GM06990 (cell line): ENCODE measurements at regions not wholly inside any gene's neighbourhood (a gene's known extent, or its start where the extent isn't known, plus 50 kb on each side); places are given as distances from the start of the nearest gene placed in this dataset.
"Not testable (repeated sequence)": the region's sequence is repeated elsewhere in the genome, so short reads cannot be mapped to it uniquely, and the experiment has no call there.

Experiments used
- DNase-seq: peaks from one replicate; pipeline ENCODE4 v3.0.0-alpha.2; 2011; ENCODE audit not compliant: insufficient read length; ENCODE audit errors: extremely low read depth
- H3K27me3 ChIP-seq: replicated peaks from 2 replicates; pipeline ENCODE4 v1.6.0; 2011; ENCODE audit warnings: low read length; ENCODE audit not compliant: control insufficient read depth, insufficient read depth
- H3K36me3 ChIP-seq: 2 replicates; pipeline ENCODE4 v1.5.1; 2011; ENCODE audit warnings: low read length; ENCODE audit not compliant: control insufficient read depth, insufficient read depth
- H3K4me3 ChIP-seq: replicated peaks from 2 replicates; pipeline ENCODE4 v1.5.1; 2011; ENCODE audit warnings: low read depth, mild to moderate bottlenecking, control low read depth, low read length
- TF ChIP-seq, protein P1 (sequence below): IDR thresholded peaks from 2 replicates; pipeline ENCODE4 v1.5.1; 2011; ENCODE audit warnings: low read length, control low read depth, mild to moderate bottlenecking, inconsistent platforms; ENCODE audit not compliant: insufficient read depth, poor library complexity, severe bottlenecking

- no peak for DNase-seq
- TF ChIP-seq, protein P1, sequence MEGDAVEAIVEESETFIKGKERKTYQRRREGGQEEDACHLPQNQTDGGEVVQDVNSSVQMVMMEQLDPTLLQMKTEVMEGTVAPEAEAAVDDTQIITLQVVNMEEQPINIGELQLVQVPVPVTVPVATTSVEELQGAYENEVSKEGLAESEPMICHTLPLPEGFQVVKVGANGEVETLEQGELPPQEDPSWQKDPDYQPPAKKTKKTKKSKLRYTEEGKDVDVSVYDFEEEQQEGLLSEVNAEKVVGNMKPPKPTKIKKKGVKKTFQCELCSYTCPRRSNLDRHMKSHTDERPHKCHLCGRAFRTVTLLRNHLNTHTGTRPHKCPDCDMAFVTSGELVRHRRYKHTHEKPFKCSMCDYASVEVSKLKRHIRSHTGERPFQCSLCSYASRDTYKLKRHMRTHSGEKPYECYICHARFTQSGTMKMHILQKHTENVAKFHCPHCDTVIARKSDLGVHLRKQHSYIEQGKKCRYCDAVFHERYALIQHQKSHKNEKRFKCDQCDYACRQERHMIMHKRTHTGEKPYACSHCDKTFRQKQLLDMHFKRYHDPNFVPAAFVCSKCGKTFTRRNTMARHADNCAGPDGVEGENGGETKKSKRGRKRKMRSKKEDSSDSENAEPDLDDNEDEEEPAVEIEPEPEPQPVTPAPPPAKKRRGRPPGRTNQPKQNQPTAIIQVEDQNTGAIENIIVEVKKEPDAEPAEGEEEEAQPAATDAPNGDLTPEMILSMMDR, result no peak
- Histone ChIP-seq H3K36me3 (no peaks in the 10 kb centered on the region), H3K27me3 (no peaks in the 10 kb centered on the region), H3K4me3 (no peak overlapping the region)
These were observed 142.0 kb upstream of the PDE4B start for GRCh38 chr1:65650682-65651081.

DNA sequence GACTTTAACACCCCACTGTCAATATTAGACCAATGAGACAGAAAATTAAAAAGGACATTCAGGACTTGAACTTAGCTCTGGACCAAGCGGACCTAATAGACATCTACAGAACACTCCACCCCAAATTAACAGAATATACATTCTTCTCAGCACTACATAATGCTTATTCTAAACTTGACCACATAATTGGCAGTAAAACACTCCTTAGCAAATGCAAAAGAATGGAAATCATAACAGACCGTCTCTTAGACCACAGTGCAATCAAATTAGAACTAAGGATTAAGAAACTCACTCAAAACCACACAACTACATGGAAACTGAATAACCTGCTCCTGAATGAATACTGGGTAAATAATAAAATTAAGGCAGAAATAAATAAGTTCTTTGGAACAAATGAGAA is 138.2 kb upstream of the PDE4B start:
- not testable (repeated sequence) for H3K36me3 ChIP-seq, H3K27me3 ChIP-seq, DNase-seq, H3K4me3 ChIP-seq

DNA sequence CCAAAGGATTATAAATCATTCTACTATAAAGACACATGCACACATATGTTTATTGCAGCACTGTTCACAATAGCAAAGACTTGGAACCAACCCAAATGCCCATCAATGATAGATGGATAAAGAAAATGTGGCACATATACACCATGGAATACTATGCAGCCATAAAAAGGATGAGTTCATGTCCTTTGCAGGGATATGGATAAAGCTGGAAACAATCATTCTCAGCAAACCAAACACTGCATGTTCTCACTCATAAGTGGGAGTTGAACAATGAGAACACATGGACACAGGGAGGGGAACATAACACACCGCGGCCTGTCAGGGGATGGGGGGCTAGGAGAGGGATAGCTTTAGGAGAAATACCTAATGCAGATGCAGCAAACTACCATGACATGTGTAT is 135.1 kb upstream of the PDE4B start:
- H3K4me3 ChIP-seq, H3K36me3 ChIP-seq, H3K27me3 ChIP-seq, DNase-seq: not testable (repeated sequence)

DNA sequence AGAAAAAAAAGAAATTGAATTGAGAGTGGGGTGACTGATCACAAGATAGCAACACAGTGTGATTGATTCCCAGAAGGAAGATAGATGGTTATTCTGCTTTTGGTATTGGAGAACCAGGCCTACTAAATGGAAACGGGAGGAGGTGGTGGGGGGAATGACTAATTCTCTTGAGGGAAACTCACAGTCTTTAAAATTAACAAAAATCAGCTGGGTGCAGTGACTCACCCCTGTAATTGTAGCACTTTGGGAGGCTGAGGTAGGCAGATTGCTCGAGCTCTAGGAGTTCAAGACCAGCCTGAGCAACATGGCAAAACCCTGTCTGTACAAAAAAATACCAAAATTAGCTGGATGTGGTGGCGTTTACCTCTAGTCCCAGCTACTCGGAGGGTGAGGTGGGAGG is 134.6 kb upstream of the PDE4B start:
- no peak for DNase-seq
- no peak overlapping the region for H3K4me3 ChIP-seq
- no peaks in the 10 kb centered on the region for H3K36me3 ChIP-seq
- TF ChIP-seq, protein P1, result no peak
- H3K27me3 ChIP-seq, result no peaks in the 10 kb centered on the region

GRCh38 chr1:65668368-65668767 is 124.3 kb upstream of the PDE4B start:
- DNase-seq, result no peak
- Histone ChIP-seq H3K36me3 (no peaks in the 10 kb centered on the region), H3K27me3 (no peaks in the 10 kb centered on the region), H3K4me3 (no peak overlapping the region)
- TF ChIP-seq, protein P1, result no peak

- Histone ChIP-seq H3K36me3 (no peaks in the 10 kb centered on the region), H3K27me3 (no peaks in the 10 kb centered on the region), H3K4me3 (no peak overlapping the region)
- TF ChIP-seq, protein P1, result no peak
- no peak for DNase-seq
These were observed 122.2 kb upstream of the PDE4B start for GRCh38 chr1:65670518-65670917.

GRCh38 chr1:65674522-65674921 is 118.2 kb upstream of the PDE4B start:
- Histone ChIP-seq H3K27me3 (no peaks in the 10 kb centered on the region), H3K4me3 (no peak overlapping the region), H3K36me3 (no peaks in the 10 kb centered on the region)
- DNase-seq, result no peak
- TF ChIP-seq, protein P1, result no peak
